ENCODE measurements at regions not wholly inside any gene's neighbourhood (a gene's known extent, or its start where the extent isn't known, plus 50 kb on each side); places are given as distances from the start of the nearest gene placed in this dataset.
A peak's percentile ranks its signal among the peaks of the same experiment; 100 is the strongest.

GRCh38 chr5:129271308-129271707, 176.8 kb downstream of the ISOC1 start:
- peak; percentile 49; the same call in 1 of the 2 replicates for TF ChIP-seq CTCF (conservative IDR thresholded peaks at IDR 0.05; ENCODE audit: low read depth, low read length)
- no peak for TF ChIP-seq EZH2 (IDR thresholded peaks at IDR 0.05; ENCODE audit: low read length, unreplicated experiment)
